HG03354 (cell line): ENCODE measurements at regions not wholly inside any gene's neighbourhood (a gene's known extent, or its start where the extent isn't known, plus 50 kb on each side); places are given as distances from the start of the nearest gene placed in this dataset.
"Not testable (repeated sequence)": the region's sequence is repeated elsewhere in the genome, so short reads cannot be mapped to it uniquely, and the experiment has no call there.

ENCODE experiments used
- ATAC-seq: cut with Tn5 transposase; IDR thresholded peaks from one replicate; pipeline ENCODE4 v1.9.1; 2021; ENCODE audit warnings: mild to moderate bottlenecking; ENCODE audit not compliant: unreplicated experiment, poor library complexity, severe bottlenecking

- ATAC-seq, result not testable (repeated sequence)
These were observed 142.4 kb upstream of the POC5 start for GRCh38 chr5:75859621-75860020.

GRCh38 chr5:75856056-75856455, 138.8 kb upstream of the POC5 start:
- ATAC-seq, result no peak

GRCh38 chr5:75848077-75848476, 130.8 kb upstream of the POC5 start:
- no peak for ATAC-seq

- peak; percentile 92 for ATAC-seq
These were observed 130.4 kb upstream of the POC5 start for GRCh38 chr5:75847561-75848021.

GRCh38 chr5:75844301-75844700, 127.1 kb upstream of the POC5 start:
- no peak for ATAC-seq

GRCh38 chr5:75843319-75843718, 126.1 kb upstream of the POC5 start:
- no peak for ATAC-seq

GRCh38 chr5:75839547-75839946, 122.3 kb upstream of the POC5 start:
- no peak for ATAC-seq

- no peak for ATAC-seq
These were observed 120.1 kb upstream of the POC5 start for GRCh38 chr5:75837258-75837841.

- no peak for ATAC-seq
These were observed 114.3 kb upstream of the POC5 start for GRCh38 chr5:75831561-75831960.

GRCh38 chr5:75828029-75828428, 110.8 kb upstream of the POC5 start:
- no peak for ATAC-seq

GRCh38 chr5:75824323-75824722, 107.1 kb upstream of the POC5 start:
- ATAC-seq, result no peak

GRCh38 chr5:75823811-75824210, 106.6 kb upstream of the POC5 start:
- ATAC-seq, result no peak

GRCh38 chr5:75818661-75819060, 101.4 kb upstream of the POC5 start:
- ATAC-seq, result no peak

GRCh38 chr5:75799695-75800094, 82.5 kb upstream of the POC5 start:
- ATAC-seq, result not testable (repeated sequence)

GRCh38 chr5:75769338-75769737, 52.1 kb upstream of the POC5 start:
- ATAC-seq, result not testable (repeated sequence)
